HUES48 (cell line): ENCODE measurements at regions not wholly inside any gene's neighbourhood (a gene's known extent, or its start where the extent isn't known, plus 50 kb on each side); places are given as distances from the start of the nearest gene placed in this dataset.
"Not testable (repeated sequence)": the region's sequence is repeated elsewhere in the genome, so short reads cannot be mapped to it uniquely, and the experiment has no call there.

Experiments
- H3K27ac ChIP-seq: one replicate; pipeline ENCODE4 v1.7.0; 2013; ENCODE audit warnings: low read depth, low read length, inconsistent platforms
- H3K27me3 ChIP-seq: 2 replicates; pipeline ENCODE4 v1.6.1; 2013; ENCODE audit warnings: mild to moderate bottlenecking, low read length; ENCODE audit not compliant: control insufficient read depth, insufficient read depth
- H3K36me3 ChIP-seq: 2 replicates; pipeline ENCODE4 v1.6.1; 2013; ENCODE audit warnings: low read length; ENCODE audit not compliant: control insufficient read depth, insufficient read depth
- H3K4me1 ChIP-seq: 2 replicates; pipeline ENCODE4 v1.6.1; 2013; ENCODE audit warnings: mild to moderate bottlenecking, low read length; ENCODE audit not compliant: control insufficient read depth, insufficient read depth
- H3K4me3 ChIP-seq: 2 replicates; pipeline ENCODE4 v1.5.1; 2013; ENCODE audit warnings: mild to moderate bottlenecking, low read depth, low read length
- H3K9ac ChIP-seq: 2 replicates; pipeline ENCODE4 v1.6.1; 2013; ENCODE audit warnings: mild to moderate bottlenecking, low read depth, low read length, moderate library complexity
- H3K9me3 ChIP-seq: 2 replicates; pipeline ENCODE4 v1.6.1; 2013; ENCODE audit warnings: low read length; ENCODE audit not compliant: control insufficient read depth, insufficient read depth

DNA sequence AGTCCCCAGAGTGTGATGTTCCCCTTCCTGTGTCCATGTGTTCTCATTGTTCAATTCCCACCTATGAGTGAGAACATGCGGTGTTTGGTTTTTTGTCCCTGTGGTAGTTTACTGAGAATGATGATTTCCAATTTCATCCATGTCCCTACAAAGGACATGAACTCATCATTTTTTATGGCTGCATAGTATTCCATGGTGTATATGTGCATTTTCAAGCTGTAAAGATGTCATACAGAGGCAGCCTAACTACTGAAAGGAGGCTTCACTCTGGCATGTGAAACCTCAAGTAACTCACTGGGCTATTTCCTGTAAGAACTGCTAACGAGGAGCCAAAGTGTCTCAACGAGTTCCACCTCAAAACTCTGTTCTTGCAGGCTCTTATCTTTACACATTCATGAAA is 113.8 kb upstream of the FAT1 start:
- not testable (repeated sequence) for H3K9me3 ChIP-seq, H3K36me3 ChIP-seq, H3K27ac ChIP-seq, H3K9ac ChIP-seq, H3K4me3 ChIP-seq, H3K27me3 ChIP-seq, H3K4me1 ChIP-seq

GRCh38 chr4:186838295-186838694 is 114.6 kb upstream of the FAT1 start:
- Histone ChIP-seq H3K36me3 (no peaks in the 10 kb centered on the region), H3K27me3 (no peaks in the 10 kb centered on the region), H3K27ac (no peak overlapping the region), H3K9ac (no peak overlapping the region), H3K4me1 (no peaks in the 10 kb centered on the region), H3K9me3 (no peaks in the 10 kb centered on the region), H3K4me3 (no peak overlapping the region)

- Histone ChIP-seq H3K36me3 (no peaks in the 10 kb centered on the region), H3K4me1 (peaks cover 5% of the 10 kb centered on the region; the same call in 1 of the 2 replicates), H3K27ac (no peak overlapping the region), H3K9me3 (no peaks in the 10 kb centered on the region), H3K27me3 (no peaks in the 10 kb centered on the region), H3K9ac (no peak overlapping the region), H3K4me3 (no peak overlapping the region)
Observed at GRCh38 chr4:186839122-186840037, 115.7 kb upstream of the FAT1 start.

- no peaks in the 10 kb centered on the region for H3K27me3 ChIP-seq
- no peaks in the 10 kb centered on the region for H3K9me3 ChIP-seq
- no peaks in the 10 kb centered on the region for H3K36me3 ChIP-seq
- H3K4me3 ChIP-seq: no peak overlapping the region
- peaks cover 12% of the 10 kb centered on the region; the same call in 1 of the 2 replicates for H3K4me1 ChIP-seq
- H3K27ac ChIP-seq: no peak overlapping the region
- H3K9ac ChIP-seq: no peak overlapping the region
Observed at GRCh38 chr4:186840222-186840701, 116.6 kb upstream of the FAT1 start.

GRCh38 chr4:186840771-186841301 is 117.2 kb upstream of the FAT1 start:
- Histone ChIP-seq H3K27me3 (no peaks in the 10 kb centered on the region), H3K27ac (no peak overlapping the region)

DNA sequence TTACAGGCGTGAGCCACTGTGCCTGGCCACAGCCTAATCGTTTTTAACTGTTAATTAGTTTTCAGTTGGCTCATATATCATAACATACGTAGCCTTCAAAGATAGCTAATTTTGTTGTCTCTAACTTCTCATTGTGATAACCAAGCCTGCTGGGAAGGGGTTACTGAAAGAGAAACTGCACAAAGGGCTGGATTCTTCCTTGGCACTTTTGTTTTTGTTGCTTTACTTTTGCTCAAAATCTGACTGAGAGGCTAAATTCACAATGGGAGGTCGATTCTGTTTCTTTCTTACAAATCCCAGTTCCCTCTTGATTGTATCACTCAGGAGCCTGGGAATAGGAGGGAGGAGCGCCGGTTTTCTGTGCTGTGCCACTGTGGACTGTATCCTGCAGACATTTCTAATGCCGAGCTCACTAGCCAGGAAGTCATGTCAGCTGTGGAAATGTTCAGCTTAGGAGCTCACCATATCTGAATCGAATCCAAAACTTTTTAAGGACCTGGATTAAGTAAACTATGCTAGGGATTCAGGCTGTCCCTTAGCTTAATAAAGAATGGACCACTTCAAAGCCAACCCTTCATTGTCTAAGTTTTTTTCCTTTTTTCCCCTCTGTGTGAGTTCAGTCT is 120.5 kb upstream of the FAT1 start:
- H3K9ac ChIP-seq: no peak overlapping the region
- H3K4me1 ChIP-seq: peaks cover 12% of the 10 kb centered on the region; the same call in 1 of the 2 replicates
- peak overlapping the region; percentile 7 for H3K27ac ChIP-seq
- no peak overlapping the region for H3K4me3 ChIP-seq
- no peaks in the 10 kb centered on the region for H3K36me3 ChIP-seq
- no peaks in the 10 kb centered on the region for H3K27me3 ChIP-seq
- H3K9me3 ChIP-seq: no peaks in the 10 kb centered on the region

More at GRCh38 chr4:186840771-186841301, 117.2 kb upstream of the FAT1 start:
- Histone ChIP-seq H3K36me3 (no peaks in the 10 kb centered on the region), H3K4me3 (no peak overlapping the region), H3K4me1 (peaks cover 12% of the 10 kb centered on the region; the same call in 1 of the 2 replicates), H3K9ac (no peak overlapping the region), H3K9me3 (no peaks in the 10 kb centered on the region)

DNA sequence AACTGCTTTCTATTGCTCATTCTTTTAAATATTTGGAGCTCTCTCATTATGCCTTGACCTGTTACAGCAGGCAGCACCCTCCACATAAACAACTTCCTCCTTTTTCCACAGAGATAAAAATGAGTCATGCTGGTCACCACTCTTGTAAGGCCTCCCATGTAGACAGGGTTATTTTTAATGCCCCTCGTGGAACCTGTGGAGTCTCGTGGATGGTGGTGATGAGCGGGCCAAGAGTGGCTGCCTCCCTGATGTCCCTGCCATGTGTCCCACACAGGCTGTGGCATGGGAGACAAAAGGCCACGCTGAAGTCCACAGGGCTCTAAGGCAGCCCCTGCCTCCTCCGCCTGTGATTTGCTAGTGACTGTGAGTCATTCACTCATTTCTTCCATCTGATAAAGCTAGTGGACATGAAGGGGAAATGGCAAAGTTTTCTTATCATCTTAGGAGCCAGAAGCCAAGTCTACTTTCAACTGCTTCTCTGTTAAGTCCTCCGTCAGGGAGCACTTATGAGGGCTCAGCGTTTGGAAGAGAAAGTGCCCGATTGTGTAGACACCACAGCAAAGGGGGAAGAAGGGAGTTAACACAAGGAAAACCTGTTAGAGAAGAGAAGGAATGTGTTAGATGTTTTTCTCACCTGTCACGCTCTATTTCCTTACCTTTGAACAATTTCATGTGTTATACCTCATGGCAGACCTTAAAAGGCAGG is 121.6 kb upstream of the FAT1 start:
- H3K9ac ChIP-seq: no peak overlapping the region
- H3K4me1 ChIP-seq: peaks cover 12% of the 10 kb centered on the region; the same call in 1 of the 2 replicates
- H3K36me3 ChIP-seq: no peaks in the 10 kb centered on the region
- H3K9me3 ChIP-seq: peaks cover 3% of the 10 kb centered on the region; the same call in 1 of the 2 replicates
- no peak overlapping the region for H3K4me3 ChIP-seq
- no peak overlapping the region for H3K27ac ChIP-seq
- H3K27me3 ChIP-seq: no peaks in the 10 kb centered on the region

- peaks cover 5% of the 10 kb centered on the region; the same call in 1 of the 2 replicates for H3K9me3 ChIP-seq
- H3K4me1 ChIP-seq: peaks cover 12% of the 10 kb centered on the region; the same call in 1 of the 2 replicates
- H3K4me3 ChIP-seq: no peak overlapping the region
- H3K27ac ChIP-seq: no peak overlapping the region
- no peaks in the 10 kb centered on the region for H3K27me3 ChIP-seq
- H3K36me3 ChIP-seq: no peaks in the 10 kb centered on the region
- no peak overlapping the region for H3K9ac ChIP-seq
Observed at GRCh38 chr4:186846426-186846825, 122.8 kb upstream of the FAT1 start.

- H3K27ac ChIP-seq, H3K4me3 ChIP-seq, H3K27me3 ChIP-seq, H3K9ac ChIP-seq, H3K9me3 ChIP-seq, H3K36me3 ChIP-seq: not testable (repeated sequence)
- H3K4me1 ChIP-seq: peaks cover 12% of the 10 kb centered on the region; the same call in 1 of the 2 replicates
Observed at GRCh38 chr4:186847429-186848131, 123.9 kb upstream of the FAT1 start.

DNA sequence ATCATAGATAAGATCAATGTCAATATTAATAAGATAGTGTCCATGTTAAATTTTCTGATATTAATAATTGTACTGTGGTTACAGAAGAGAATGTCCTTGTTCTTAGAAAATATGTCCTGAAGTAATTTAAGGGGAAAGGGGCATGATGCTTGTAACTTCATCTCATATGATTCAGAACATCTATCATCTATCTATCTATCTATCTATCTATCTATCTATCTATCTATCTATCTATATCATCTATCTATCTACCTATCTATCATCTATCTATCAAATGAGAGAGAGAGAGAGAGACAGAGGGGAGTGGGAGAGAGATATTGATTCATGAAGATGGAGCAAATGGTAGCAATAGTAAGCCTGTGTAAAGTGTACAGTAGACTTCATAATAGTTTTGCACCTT is 124.8 kb upstream of the FAT1 start:
- peaks cover 5% of the 10 kb centered on the region; the same call in 1 of the 2 replicates for H3K9me3 ChIP-seq
- H3K36me3 ChIP-seq: no peaks in the 10 kb centered on the region
- no peak overlapping the region for H3K9ac ChIP-seq
- no peaks in the 10 kb centered on the region for H3K27me3 ChIP-seq
- no peak overlapping the region for H3K4me3 ChIP-seq
- no peak overlapping the region for H3K27ac ChIP-seq
- H3K4me1 ChIP-seq: peaks cover 12% of the 10 kb centered on the region; the same call in 1 of the 2 replicates
